MCF 10A (cell line): ENCODE measurements at regions not wholly inside any gene's neighbourhood (a gene's known extent, or its start where the extent isn't known, plus 50 kb on each side); places are given as distances from the start of the nearest gene placed in this dataset.

ENCODE experiments used
- BruUV-seq: library from RNA; stranded (reverse); fragments of 400-500 nt; replicated peaks from 2 replicates; lab custom pipeline; 2021; lab: Mats Ljungman, UMichigan
- CTCF ChIA-PET: fragments of 300-600 bp; sonication (Branson Sonifier 250); formaldehyde crosslinking; extraction: SDS; loops from one replicate; lab custom pipeline; 2021; ENCODE audit warnings: antibody characterized with exemption, inconsistent platforms; lab: Yijun Ruan, JAX
- POLR2A ChIA-PET: fragments of 300-600, 350-650 bp; sonication (Branson Sonifier 250); formaldehyde crosslinking; extraction: SDS; loops from one replicate; lab custom pipeline; 2020; ENCODE audit warnings: antibody characterized with exemption, inconsistent platforms; lab: Yijun Ruan, JAX
- DNase-seq: peaks from one replicate; pipeline ENCODE4 v3.0.0-alpha.2; 2018; ENCODE audit not compliant: unreplicated experiment
- H3K27ac Mint-ChIP-seq: one replicate; pipeline ENCODE4 v1.8.0; 2022; ENCODE audit warnings: mild to moderate bottlenecking, low read depth, mixed read lengths; ENCODE audit not compliant: unreplicated experiment
- H3K27me3 Mint-ChIP-seq: one replicate; pipeline ENCODE4 v1.8.0; 2022; ENCODE audit warnings: mixed read lengths; ENCODE audit not compliant: insufficient read depth, unreplicated experiment
- H3K36me3 Mint-ChIP-seq: one replicate; pipeline ENCODE4 v1.8.0; 2022; ENCODE audit warnings: mild to moderate bottlenecking, moderate library complexity, mixed read lengths; ENCODE audit not compliant: insufficient read depth, unreplicated experiment
- H3K4me1 Mint-ChIP-seq: one replicate; pipeline ENCODE4 v1.8.0; 2022; ENCODE audit warnings: mixed read lengths; ENCODE audit not compliant: insufficient read depth, unreplicated experiment
- H3K4me3 Mint-ChIP-seq: one replicate; pipeline ENCODE4 v1.8.0; 2022; ENCODE audit warnings: mild to moderate bottlenecking, moderate library complexity, mixed read lengths; ENCODE audit not compliant: unreplicated experiment
- H3K9me3 Mint-ChIP-seq: one replicate; pipeline ENCODE4 v1.8.0; 2022; ENCODE audit warnings: mixed read lengths; ENCODE audit not compliant: unreplicated experiment
- CTCF ChIP-seq: fragments of 200-600 bp; IDR thresholded peaks from one replicate; pipeline ENCODE4 v1.8.0; 2022; ENCODE audit warnings: antibody characterized with exemption, mild to moderate bottlenecking; ENCODE audit not compliant: unreplicated experiment
- intact Hi-C: fragments of 100-400 bp; cut with micrococcal nuclease; formaldehyde crosslinking; loops from 2 replicates; pipeline ENCODE4 v1.14.1; 2022

GRCh38 chr6:154604119-154604518, 93.6 kb upstream of the CNKSR3 start:
- no TSS peak for BruUV-seq
- Mint-ChIP-seq H3K36me3 (no peaks in the 10 kb centered on the region), H3K27ac (no peak overlapping the region), H3K4me1 (peaks cover 5% of the 10 kb centered on the region), H3K9me3 (no peaks in the 10 kb centered on the region), H3K27me3 (no peaks in the 10 kb centered on the region), H3K4me3 (no peak overlapping the region)
- ChIA-PET POLR2A (interaction anchor here (2.2 kb wide), 1 partner anchor 9 kb away, joined by 6 read pairs; no protein-coding TSS in a partner anchor), CTCF (interaction anchor here (0.6 kb wide), 1 partner anchor 27 kb away, joined by 3 read pairs; no protein-coding TSS in a partner anchor)
- intact Hi-C loops: no loop called here
- DNase-seq: no peak
- TF ChIP-seq CTCF: no peak

GRCh38 chr6:154605178-154605881, 94.8 kb upstream of the CNKSR3 start:
- H3K27ac Mint-ChIP-seq: no peak overlapping the region
- CTCF ChIA-PET: interaction anchor here (0.6 kb wide), 1 partner anchor 358 kb away, joined by 3 read pairs; no protein-coding TSS in a partner anchor
- H3K27me3 Mint-ChIP-seq: no peaks in the 10 kb centered on the region
- no peaks in the 10 kb centered on the region for H3K36me3 Mint-ChIP-seq
- H3K4me1 Mint-ChIP-seq: peaks cover 5% of the 10 kb centered on the region
- POLR2A ChIA-PET: no interaction called here
- TF ChIP-seq CTCF: no peak
- no peak for DNase-seq
- no peaks in the 10 kb centered on the region for H3K9me3 Mint-ChIP-seq
- no peak overlapping the region for H3K4me3 Mint-ChIP-seq
- intact Hi-C loops: no loop called here
- no TSS peak for BruUV-seq

GRCh38 chr6:154605882-154606370, 95.4 kb upstream of the CNKSR3 start:
- H3K36me3 Mint-ChIP-seq: no peaks in the 10 kb centered on the region
- peaks cover 5% of the 10 kb centered on the region for H3K4me1 Mint-ChIP-seq
- no TSS peak for BruUV-seq
- H3K4me3 Mint-ChIP-seq: no peak overlapping the region
- ChIA-PET CTCF (no interaction called here), POLR2A (no interaction called here)
- TF ChIP-seq CTCF: no peak
- no peaks in the 10 kb centered on the region for H3K27me3 Mint-ChIP-seq
- H3K27ac Mint-ChIP-seq: no peak overlapping the region
- H3K9me3 Mint-ChIP-seq: no peaks in the 10 kb centered on the region
- DNase-seq: no peak
- intact Hi-C loops: no loop called here

- no peak for TF ChIP-seq CTCF
- H3K27ac Mint-ChIP-seq: no peak overlapping the region
- H3K9me3 Mint-ChIP-seq: no peaks in the 10 kb centered on the region
- intact Hi-C loops: no loop called here
- CTCF ChIA-PET: no interaction called here
- H3K4me3 Mint-ChIP-seq: no peak overlapping the region
- no peaks in the 10 kb centered on the region for H3K36me3 Mint-ChIP-seq
- POLR2A ChIA-PET: no interaction called here
- peaks cover 5% of the 10 kb centered on the region for H3K4me1 Mint-ChIP-seq
- H3K27me3 Mint-ChIP-seq: no peaks in the 10 kb centered on the region
- DNase-seq: no peak
- no TSS peak for BruUV-seq
These were observed 96.0 kb upstream of the CNKSR3 start for GRCh38 chr6:154606457-154606856.
